ENCODE measurements at regions not wholly inside any gene's neighbourhood (a gene's known extent, or its start where the extent isn't known, plus 50 kb on each side); places are given as distances from the start of the nearest gene placed in this dataset.

DNA sequence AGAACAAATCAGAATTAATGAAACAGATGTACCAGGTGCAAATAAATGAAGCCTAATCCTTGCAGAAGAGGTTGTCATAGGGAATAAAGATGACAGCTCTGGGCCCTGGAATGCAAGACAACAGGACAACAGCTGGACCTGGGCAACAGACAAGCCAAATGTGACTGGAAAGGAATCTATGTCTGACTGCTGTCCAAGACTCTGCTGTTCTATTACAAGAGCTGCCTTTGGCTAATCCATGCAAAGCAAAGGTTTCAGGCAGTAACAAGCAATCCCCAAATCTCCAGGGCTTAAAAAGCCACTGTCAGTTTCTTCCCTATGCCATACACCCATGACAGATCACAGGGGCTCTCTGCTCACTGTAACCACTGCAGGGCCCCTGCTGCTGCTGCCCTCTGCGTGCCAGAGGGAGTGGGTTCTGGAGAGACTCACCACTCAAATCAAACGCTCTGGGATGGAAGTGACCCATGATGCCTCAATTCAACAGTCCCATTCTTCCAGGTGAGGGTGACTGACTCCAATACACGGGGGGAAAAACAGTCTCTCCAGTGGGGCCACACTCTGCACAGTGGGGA lies 218.9 kb upstream of the SFSWAP start:
- no peak for DNase-seq (ENCODE audit: low spot score)
- TF ChIP-seq, protein P1, sequence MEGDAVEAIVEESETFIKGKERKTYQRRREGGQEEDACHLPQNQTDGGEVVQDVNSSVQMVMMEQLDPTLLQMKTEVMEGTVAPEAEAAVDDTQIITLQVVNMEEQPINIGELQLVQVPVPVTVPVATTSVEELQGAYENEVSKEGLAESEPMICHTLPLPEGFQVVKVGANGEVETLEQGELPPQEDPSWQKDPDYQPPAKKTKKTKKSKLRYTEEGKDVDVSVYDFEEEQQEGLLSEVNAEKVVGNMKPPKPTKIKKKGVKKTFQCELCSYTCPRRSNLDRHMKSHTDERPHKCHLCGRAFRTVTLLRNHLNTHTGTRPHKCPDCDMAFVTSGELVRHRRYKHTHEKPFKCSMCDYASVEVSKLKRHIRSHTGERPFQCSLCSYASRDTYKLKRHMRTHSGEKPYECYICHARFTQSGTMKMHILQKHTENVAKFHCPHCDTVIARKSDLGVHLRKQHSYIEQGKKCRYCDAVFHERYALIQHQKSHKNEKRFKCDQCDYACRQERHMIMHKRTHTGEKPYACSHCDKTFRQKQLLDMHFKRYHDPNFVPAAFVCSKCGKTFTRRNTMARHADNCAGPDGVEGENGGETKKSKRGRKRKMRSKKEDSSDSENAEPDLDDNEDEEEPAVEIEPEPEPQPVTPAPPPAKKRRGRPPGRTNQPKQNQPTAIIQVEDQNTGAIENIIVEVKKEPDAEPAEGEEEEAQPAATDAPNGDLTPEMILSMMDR (IDR thresholded peaks at IDR 0.05): no peak
- no peaks in the 10 kb centered on the region for H3K27me3 ChIP-seq (replicated peaks; ENCODE audit: insufficient read depth)
- H3K4me3 ChIP-seq: no peak overlapping the region
- ATAC-seq (ENCODE audit: insufficient number of reproducible peaks, low FRiP score, low read depth): no peak
- H3K9me3 ChIP-seq: no peaks in the 10 kb centered on the region
- no peak overlapping the region for H3K27ac ChIP-seq
- no peaks in the 10 kb centered on the region for H3K36me3 ChIP-seq
- no peaks in the 10 kb centered on the region for H3K4me1 ChIP-seq (ENCODE audit: control insufficient read depth in 1 of 2, low read depth in 2 of 2)

DNA sequence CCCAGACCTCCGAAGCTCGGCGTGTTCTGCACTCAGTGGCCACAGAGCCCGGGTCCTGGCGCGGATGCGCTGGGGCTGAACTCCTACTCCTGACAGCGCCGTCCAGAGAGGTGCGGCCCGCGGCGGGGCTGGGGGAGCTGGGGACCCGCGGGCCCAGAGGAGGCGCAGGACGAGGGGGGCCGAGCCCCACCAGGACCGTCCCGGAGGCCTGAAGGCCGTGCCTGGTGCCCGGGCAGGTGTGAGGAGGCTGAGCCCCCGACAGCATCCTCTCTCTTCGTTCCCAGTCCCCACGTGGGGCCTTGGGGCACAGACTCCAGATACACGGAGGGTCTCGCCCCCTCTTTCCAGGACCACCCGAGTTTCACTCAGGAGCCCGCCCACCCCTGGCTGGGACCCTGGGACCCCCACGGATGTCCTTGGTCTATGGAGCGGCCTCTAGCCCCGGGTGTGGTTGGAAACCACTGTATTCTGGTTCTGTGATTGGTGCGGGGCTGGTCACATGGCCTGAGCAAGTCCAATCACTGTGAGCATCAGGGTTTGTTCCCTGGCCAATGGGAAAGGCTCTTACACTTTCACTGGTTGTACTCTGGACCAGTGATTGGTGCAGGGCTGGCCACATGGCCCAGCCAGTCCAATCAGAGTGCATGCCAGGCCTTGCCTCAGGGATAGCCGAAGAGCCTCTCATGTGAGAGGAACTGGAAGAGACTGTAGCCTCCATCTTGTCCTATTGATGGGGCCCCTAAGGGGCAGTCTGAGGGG lies 217.6 kb upstream of the SFSWAP start:
- H3K4me3 ChIP-seq: no peak overlapping the region
- no peak for ATAC-seq (ENCODE audit: insufficient number of reproducible peaks, low FRiP score, low read depth)
- DNase-seq (ENCODE audit: low spot score): no peak
- H3K36me3 ChIP-seq: no peaks in the 10 kb centered on the region
- no peaks in the 10 kb centered on the region for H3K4me1 ChIP-seq (ENCODE audit: control insufficient read depth in 1 of 2, low read depth in 2 of 2)
- TF ChIP-seq, protein P1 (IDR thresholded peaks at IDR 0.05): no peak
- no peak overlapping the region for H3K27ac ChIP-seq
- no peaks in the 10 kb centered on the region for H3K27me3 ChIP-seq (replicated peaks; ENCODE audit: insufficient read depth)
- H3K9me3 ChIP-seq: no peaks in the 10 kb centered on the region

DNA sequence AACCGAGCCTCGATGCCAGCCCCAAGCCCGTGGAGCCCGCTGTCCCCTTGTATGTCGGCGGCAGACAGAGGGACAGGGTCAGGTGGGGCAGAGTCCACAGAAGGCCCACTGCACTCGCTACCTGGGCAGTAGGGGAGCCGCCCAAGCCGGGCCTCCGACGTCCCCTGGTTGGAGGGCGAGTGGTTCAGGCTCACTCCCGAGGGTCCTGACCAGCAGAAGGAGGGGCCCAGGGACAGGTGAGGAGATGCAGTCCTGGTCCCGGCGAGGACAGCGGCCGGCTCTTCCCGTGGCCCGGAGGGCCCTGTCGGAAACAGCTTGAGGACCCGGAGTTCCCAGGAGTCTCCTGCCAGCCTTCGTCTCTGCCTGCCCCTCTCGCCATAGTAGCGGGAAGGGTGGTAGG lies 216.7 kb upstream of the SFSWAP start:
- H3K4me3 ChIP-seq: no peak overlapping the region
- no peaks in the 10 kb centered on the region for H3K27me3 ChIP-seq (replicated peaks; ENCODE audit: insufficient read depth)
- H3K4me1 ChIP-seq (ENCODE audit: control insufficient read depth in 1 of 2, low read depth in 2 of 2): no peaks in the 10 kb centered on the region
- no peaks in the 10 kb centered on the region for H3K9me3 ChIP-seq
- no peaks in the 10 kb centered on the region for H3K36me3 ChIP-seq
- ATAC-seq (ENCODE audit: insufficient number of reproducible peaks, low FRiP score, low read depth): no peak
- TF ChIP-seq, protein P1 (IDR thresholded peaks at IDR 0.05): no peak
- H3K27ac ChIP-seq: no peak overlapping the region
- no peak for DNase-seq (ENCODE audit: low spot score)

- H3K36me3 ChIP-seq: no peaks in the 10 kb centered on the region
- H3K9me3 ChIP-seq: no peaks in the 10 kb centered on the region
- no peaks in the 10 kb centered on the region for H3K4me1 ChIP-seq (ENCODE audit: control insufficient read depth in 1 of 2, low read depth in 2 of 2)
- TF ChIP-seq, protein P1 (IDR thresholded peaks at IDR 0.05): no peak
- no peaks in the 10 kb centered on the region for H3K27me3 ChIP-seq (replicated peaks; ENCODE audit: insufficient read depth)
- H3K4me3 ChIP-seq: no peak overlapping the region
- no peak for ATAC-seq (ENCODE audit: insufficient number of reproducible peaks, low FRiP score, low read depth)
- H3K27ac ChIP-seq: no peak overlapping the region
- DNase-seq (ENCODE audit: low spot score): no peak
Observed at GRCh38 chr12:131494741-131495524, 216.0 kb upstream of the SFSWAP start.

DNA sequence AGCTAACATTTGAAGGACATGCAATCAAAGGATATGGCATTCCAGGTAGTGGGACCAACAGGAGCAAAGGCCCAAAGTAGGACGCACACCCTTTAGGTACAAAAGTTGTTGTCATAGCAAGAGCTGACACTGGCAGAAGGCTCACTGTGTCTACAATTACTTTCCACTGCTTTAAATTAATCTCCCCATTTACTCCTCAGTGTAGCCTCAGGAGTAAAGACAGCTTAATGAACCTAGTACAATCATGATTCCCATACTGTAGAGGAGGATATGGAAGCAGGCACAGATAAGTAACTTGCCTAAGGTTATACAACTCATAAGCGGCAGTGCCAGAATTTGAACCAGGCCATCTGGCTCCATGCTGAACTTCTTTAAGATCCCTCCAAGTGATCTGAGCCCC lies 212.9 kb upstream of the SFSWAP start:
- DNase-seq (ENCODE audit: low spot score): no peak
- no peaks in the 10 kb centered on the region for H3K4me1 ChIP-seq (ENCODE audit: control insufficient read depth in 1 of 2, low read depth in 2 of 2)
- H3K9me3 ChIP-seq: no peaks in the 10 kb centered on the region
- H3K27ac ChIP-seq: no peak overlapping the region
- H3K27me3 ChIP-seq (replicated peaks; ENCODE audit: insufficient read depth): no peaks in the 10 kb centered on the region
- ATAC-seq (ENCODE audit: insufficient number of reproducible peaks, low FRiP score, low read depth): no peak
- H3K36me3 ChIP-seq: no peaks in the 10 kb centered on the region
- TF ChIP-seq, protein P1 (IDR thresholded peaks at IDR 0.05): no peak
- no peak overlapping the region for H3K4me3 ChIP-seq

All from thoracic aorta (tissue), 2 donors.